SK-N-SH (cell line): ENCODE measurements at regions not wholly inside any gene's neighbourhood (a gene's known extent, or its start where the extent isn't known, plus 50 kb on each side); places are given as distances from the start of the nearest gene placed in this dataset.

Experiments used
- CTCF ChIA-PET: fragments of 300-600, 350-600 bp; formaldehyde crosslinking; extraction: SDS; loops from one replicate; lab custom pipeline; 2021; lab: Yijun Ruan, JAX
- POLR2A ChIA-PET: fragments of 350-600 bp; sonication (Branson Sonifier 250); formaldehyde crosslinking; extraction: SDS; loops from one replicate; lab custom pipeline; 2020; ENCODE audit warnings: antibody characterized with exemption, inconsistent platforms; lab: Yijun Ruan, JAX
- DNase-seq: peaks from one replicate; pipeline ENCODE4 v3.0.0; 2012
- H2AFZ ChIP-seq: fragments of 200-600 bp; sonication (generic); 2 replicates; pipeline ENCODE4 v1.8.1; 2016; ENCODE audit warnings: antibody characterized with exemption, mild to moderate bottlenecking, low read depth
- H3F3A ChIP-seq: fragments of 200-600 bp; sonication (generic); replicated peaks from 2 replicates; pipeline ENCODE3; 2016; ENCODE audit warnings: antibody characterized with exemption, mild to moderate bottlenecking; ENCODE audit not compliant: insufficient read depth
- H3K27ac ChIP-seq, 2 experiments: fragments of 200-500 bp in 1 of 2; fragments of 200-600 bp in 1 of 2; sonication (Bioruptor generic) in 1 of 2; sonication (generic), shearing (Covaris generic) in 1 of 2; 2 replicates each; pipeline versions ENCODE4 v1.5.1 to v1.6.1; 2014 to 2016; ENCODE audit warnings: low read depth in 2 of 2, inconsistent platforms in 1 of 2, low read length in 1 of 2, mild to moderate bottlenecking in 1 of 2, mixed read lengths in 1 of 2
- H3K27me3 ChIP-seq: fragments of 200-600 bp; sonication (generic), shearing (Covaris generic); 2 replicates; pipeline ENCODE4 v1.6.1; 2016; ENCODE audit warnings: mixed run types; ENCODE audit not compliant: insufficient read depth
- H3K36me3 ChIP-seq, 2 experiments: fragments of 200-500 bp in 1 of 2; fragments of 200-600 bp in 1 of 2; sonication (Bioruptor generic) in 1 of 2; sonication (generic) in 1 of 2; replicated peaks in 1 of 2; 2 replicates each; pipeline versions ENCODE3 to v1.5.1; 2014 to 2016; ENCODE audit warnings: low read length in 1 of 2, mild to moderate bottlenecking in 1 of 2; ENCODE audit not compliant: insufficient read depth in 2 of 2, control insufficient read depth in 1 of 2
- H3K4me1 ChIP-seq, 2 experiments: fragments of 200-500 bp in 1 of 2; fragments of 200-600 bp in 1 of 2; sonication (Bioruptor generic) in 1 of 2; sonication (generic), shearing (Covaris generic) in 1 of 2; 2 replicates each; pipeline versions ENCODE4 v1.5.1 to v1.6.1; 2014 to 2016; ENCODE audit warnings: low read depth in 1 of 2, low read length in 1 of 2, mixed run types in 1 of 2; ENCODE audit not compliant: insufficient read depth in 2 of 2, control insufficient read depth in 1 of 2
- H3K4me2 ChIP-seq: fragments of 200-600 bp; sonication (generic), shearing (Covaris generic); 2 replicates; pipeline ENCODE4 v1.6.1; 2017; ENCODE audit warnings: mixed run types
- H3K4me3 ChIP-seq, 2 experiments: fragments of 200-500 bp in 1 of 2; fragments of 200-600 bp in 1 of 2; sonication (Bioruptor generic) in 1 of 2; sonication (generic), shearing (Covaris generic) in 1 of 2; 2 replicates each; pipeline versions ENCODE4 v1.5.1 to v1.8.1; 2014 to 2016; ENCODE audit warnings: low read depth in 2 of 2, inconsistent platforms in 1 of 2, low read length in 1 of 2, mild to moderate bottlenecking in 1 of 2, mixed read lengths in 1 of 2, moderate library complexity in 1 of 2
- H3K79me2 ChIP-seq: fragments of 200-600 bp; sonication (generic); 2 replicates; pipeline ENCODE4 v1.8.1; 2017; ENCODE audit warnings: mild to moderate bottlenecking; ENCODE audit not compliant: insufficient read depth
- H3K9ac ChIP-seq: fragments of 200-600 bp; sonication (generic); 2 replicates; pipeline ENCODE4 v1.6.1; 2017; ENCODE audit warnings: mixed run types
- H3K9me2 ChIP-seq: fragments of 200-600 bp; sonication (generic); 2 replicates; pipeline ENCODE4 v1.6.1; 2017; ENCODE audit warnings: mixed run types
- H3K9me3 ChIP-seq: fragments of 200-600 bp; sonication (generic); 2 replicates; pipeline ENCODE4 v1.6.1; 2017; ENCODE audit warnings: mixed run types, mild to moderate bottlenecking, moderate library complexity
- H4K20me1 ChIP-seq: fragments of 200-600 bp; sonication (generic); 2 replicates; pipeline ENCODE4 v1.6.1; 2017; ENCODE audit warnings: mild to moderate bottlenecking, mixed run types; ENCODE audit not compliant: insufficient read depth
- CHD2 ChIP-seq: fragments of 150-350 bp; IDR thresholded peaks from 2 replicates; pipeline ENCODE4 v1.6.1; 2018; ENCODE audit warnings: low read length; ENCODE audit not compliant: partially characterized antibody
- ELF1 ChIP-seq: IDR thresholded peaks from 2 replicates; pipeline ENCODE4 v1.4.0; 2012
- EP300 ChIP-seq, 2 experiments: IDR thresholded peaks; 2 replicates each; pipeline versions ENCODE4 v1.4.0 to v1.6.1; 2012; ENCODE audit warnings: borderline replicate concordance in 1 of 2, low read depth in 1 of 2, low read length in 1 of 2
- GABPA ChIP-seq: IDR thresholded peaks from 2 replicates; pipeline ENCODE4 v1.4.0; 2012; ENCODE audit warnings: low read depth, mild to moderate bottlenecking
- NRF1 ChIP-seq: IDR thresholded peaks from 2 replicates; pipeline ENCODE4 v1.6.1; 2012; ENCODE audit warnings: low read depth, mild to moderate bottlenecking, low read length
- POLR2AphosphoS5 ChIP-seq: IDR thresholded peaks from 2 replicates; pipeline ENCODE4 v1.6.1; 2012; ENCODE audit warnings: low read depth, low read length
- RCOR1 ChIP-seq: fragments of 150-350 bp; IDR thresholded peaks from 2 replicates; pipeline ENCODE4 v1.6.1; 2017; ENCODE audit warnings: antibody characterized with exemption, low read length
- REST ChIP-seq: IDR thresholded peaks from 2 replicates; pipeline ENCODE4 v1.6.1; 2012; ENCODE audit warnings: mild to moderate bottlenecking, low read depth, low read length, moderate library complexity
- RFX5 ChIP-seq: IDR thresholded peaks from 2 replicates; pipeline ENCODE4 v1.6.1; 2012; ENCODE audit warnings: mild to moderate bottlenecking, improper control_type of control experiment, low read length
- TCF12 ChIP-seq: IDR thresholded peaks from 2 replicates; pipeline ENCODE4 v1.4.0; 2012
- TEAD4 ChIP-seq: IDR thresholded peaks from 2 replicates; pipeline ENCODE4 v1.4.0; 2012; ENCODE audit warnings: mild to moderate bottlenecking, borderline replicate concordance; ENCODE audit not compliant: insufficient read depth
- USF1 ChIP-seq: IDR thresholded peaks from 2 replicates; pipeline ENCODE4 v1.4.0; 2012; ENCODE audit warnings: low read depth, borderline replicate concordance
- USF2 ChIP-seq: fragments of 150-350 bp; IDR thresholded peaks from 2 replicates; pipeline ENCODE4 v1.6.1; 2017; ENCODE audit warnings: antibody characterized with exemption, low read length, low read depth, borderline replicate concordance
- WGBS: methylation state at CpG from one replicate; pipeline ENCODE4 v1.1.6; 2017; ENCODE audit warnings: low lambda C conversion rate; 5-methylcytosine and 5-hydroxymethylcytosine counted together

GRCh38 chr5:169410996-169411783 lies 110.3 kb upstream of the SLIT3 start:
- POLR2A ChIA-PET = interaction anchor here (0.8 kb wide), 1 partner anchor 12 kb away, joined by 3 read pairs; no protein-coding TSS in a partner anchor
- Histone ChIP-seq H3K4me1 (peaks cover 0 to 25% of the 10 kb centered on the region in 2 experiments; a peak in 2 of 4 replicates), H3K9me3 (no peaks in the 10 kb centered on the region), H3K4me2 (no peak overlapping the region), H3K27ac (peak overlapping the region in 1 of 2 experiments; percentile 95; a peak in 2 of 4 replicates), H3K4me3 (no peak overlapping the region), H3K27me3 (no peaks in the 10 kb centered on the region), H4K20me1 (no peaks in the 10 kb centered on the region), H3K79me2 (no peaks in the 10 kb centered on the region), H2AFZ (no peak overlapping the region), H3K9me2 (no peaks in the 10 kb centered on the region), H3K9ac (no peak overlapping the region), H3K36me3 (no peaks in the 10 kb centered on the region), H3F3A (no peaks in the 10 kb centered on the region)
- WGBS = 51% methylated on average over 6 of the region's 6 CpGs
- CTCF ChIA-PET = interaction anchor here (0.5 to 0.6 kb wide), 3 partner anchors 14 to 1141 kb away, joined by 3 to 5 read pairs (median 3); no protein-coding TSS in a partner anchor
- TF ChIP-seq CHD2 (peak; percentile 43), TCF12 (0 out of 2 replicates have a peak, but pooled peaks have one; percentile 5), GABPA (no peak), USF1 (no peak), EP300 (IDR thresholded peaks at IDR 0.05; ENCODE audit: borderline replicate concordance in 1 of 2, low read depth in 1 of 2, low read length in 1 of 2) (peak in 1 of 2 experiments; percentile 66; a peak in 2 of 4 replicates), REST (no peak), TEAD4 (no peak), RCOR1 (peak; percentile 33; the same call in 1 of the 2 replicates), POLR2AphosphoS5 (no peak), USF2 (no peak), RFX5 (no peak), ELF1 (no peak), NRF1 (no peak)
- peak; percentile 21 for DNase-seq
